CD14-positive monocyte (primary cell): ENCODE measurements at regions not wholly inside any gene's neighbourhood (a gene's known extent, or its start where the extent isn't known, plus 50 kb on each side); places are given as distances from the start of the nearest gene placed in this dataset.

ENCODE experiments used
- DNase-seq, 3 donors: peaks; one replicate each; pipeline ENCODE4 v3.0.0-alpha.2; 2011 to 2022
- H2AFZ ChIP-seq: 2 replicates; pipeline ENCODE4 v1.6.0; 2012; ENCODE audit warnings: mild to moderate bottlenecking, low read depth, low read length, inconsistent platforms; ENCODE audit not compliant: insufficient read depth, poor library complexity, severe bottlenecking
- H3K27ac ChIP-seq, 2 donors: 1 replicate in 1 of 2; 2 replicates in 1 of 2; pipeline ENCODE4 v1.5.1; 2012 to 2013; ENCODE audit warnings: low read length in 2 of 2, control low read depth in 1 of 2, inconsistent platforms in 1 of 2, low read depth in 1 of 2, mild to moderate bottlenecking in 1 of 2
- H3K27me3 ChIP-seq, 2 donors: one replicate each; pipeline versions ENCODE4 v1.6.0 to v1.6.1; 2011 to 2013; ENCODE audit warnings: low read length in 2 of 2; ENCODE audit not compliant: control insufficient read depth in 2 of 2, insufficient read depth in 2 of 2
- H3K36me3 ChIP-seq, 2 donors: replicated peaks in 1 of 2; 1 replicate in 1 of 2; 2 replicates in 1 of 2; pipeline versions ENCODE4 v1.5.1 to v1.6.1; 2012 to 2013; ENCODE audit warnings: low read length in 2 of 2, control low read depth in 1 of 2, inconsistent platforms in 1 of 2, mild to moderate bottlenecking in 1 of 2; ENCODE audit not compliant: insufficient read depth in 2 of 2, control insufficient read depth in 1 of 2
- H3K4me1 ChIP-seq, 2 donors: 1 replicate in 1 of 2; 2 replicates in 1 of 2; pipeline versions ENCODE4 v1.5.1 to v1.6.1; 2012 to 2013; ENCODE audit warnings: low read length in 2 of 2, control low read depth in 1 of 2, inconsistent platforms in 1 of 2, mild to moderate bottlenecking in 1 of 2, moderate library complexity in 1 of 2; ENCODE audit not compliant: insufficient read depth in 2 of 2, control insufficient read depth in 1 of 2
- H3K4me2 ChIP-seq: replicated peaks from 2 replicates; pipeline ENCODE3; 2012; ENCODE audit warnings: low read length, moderate library complexity, mild to moderate bottlenecking; ENCODE audit not compliant: poor library complexity, severe bottlenecking; ENCODE audit errors: extremely low read depth
- H3K4me3 ChIP-seq, 3 experiments: fragments of 200-600 bp in 1 of 3; sonication (generic) in 1 of 3; replicated peaks in 1 of 3; 1 replicate in 2 of 3; 2 replicates in 1 of 3; pipeline ENCODE4 v1.5.1; 2011 to 2013; ENCODE audit warnings: low read length in 3 of 3, mild to moderate bottlenecking in 3 of 3, control low read depth in 2 of 3, low read depth in 2 of 3, inconsistent platforms in 1 of 3, moderate library complexity in 1 of 3
- H3K79me2 ChIP-seq: 2 replicates; pipeline ENCODE4 v1.6.0; 2012; ENCODE audit warnings: mild to moderate bottlenecking, control low read depth, inconsistent platforms, low read length, moderate library complexity; ENCODE audit not compliant: insufficient read depth
- H3K9ac ChIP-seq: 2 replicates; pipeline ENCODE4 v1.6.0; 2017; ENCODE audit warnings: low read length, mild to moderate bottlenecking; ENCODE audit not compliant: insufficient read depth, poor library complexity, severe bottlenecking
- H3K9me3 ChIP-seq, 2 donors: replicated peaks in 1 of 2; 1 replicate in 1 of 2; 2 replicates in 1 of 2; pipeline versions ENCODE4 v1.5.1 to v1.6.1; 2012 to 2013; ENCODE audit warnings: low read length in 2 of 2, control low read depth in 1 of 2; ENCODE audit not compliant: control insufficient read depth in 1 of 2, insufficient read depth in 1 of 2
- H4K20me1 ChIP-seq: 2 replicates; pipeline ENCODE4 v1.6.0; 2012; ENCODE audit warnings: mild to moderate bottlenecking, low read length, control low read depth, moderate library complexity; ENCODE audit not compliant: insufficient read depth
- H3K27ac Mint-ChIP-seq, 7 donors: one replicate each; pipeline ENCODE4 v1.8.0; 2020; ENCODE audit warnings: mild to moderate bottlenecking in 7 of 7, mixed read lengths in 7 of 7, moderate library complexity in 6 of 7, inconsistent platforms in 2 of 7
- H3K27me3 Mint-ChIP-seq, 3 donors: one replicate each; pipeline ENCODE4 v1.8.0; 2021 to 2022; ENCODE audit warnings: low read depth in 3 of 3, mild to moderate bottlenecking in 3 of 3, mixed read lengths in 3 of 3, moderate library complexity in 3 of 3, inconsistent platforms in 1 of 3
- H3K36me3 Mint-ChIP-seq, 2 donors: one replicate each; pipeline ENCODE4 v1.8.0; 2020; ENCODE audit warnings: mixed read lengths in 2 of 2, inconsistent platforms in 1 of 2, mild to moderate bottlenecking in 1 of 2
- H3K4me1 Mint-ChIP-seq: one replicate; pipeline ENCODE4 v1.8.0; 2020; ENCODE audit warnings: mild to moderate bottlenecking, mixed read lengths
- H3K4me3 Mint-ChIP-seq, 2 donors: one replicate each; pipeline ENCODE4 v1.8.0; 2020; ENCODE audit warnings: mild to moderate bottlenecking in 2 of 2, mixed read lengths in 2 of 2, moderate library complexity in 1 of 2
- H3K9me3 Mint-ChIP-seq, 7 donors: one replicate each; pipeline ENCODE4 v1.8.0; 2020 to 2022; ENCODE audit warnings: mixed read lengths in 7 of 7, mild to moderate bottlenecking in 6 of 7, moderate library complexity in 6 of 7, inconsistent platforms in 2 of 7
- WGBS: methylation state at CpG from one replicate; pipeline ENCODE4 v1.1.5; 2013; ENCODE audit warnings: missing lambda C conversion rate; ENCODE audit not compliant: insufficient coverage; 5-methylcytosine and 5-hydroxymethylcytosine counted together
- intact Hi-C, 2 donors: fragments of 100-400 bp; cut with micrococcal nuclease; formaldehyde crosslinking; loops; one replicate each; pipeline versions ENCODE4 v1.15.0 to v1.15.1; 2023
- TF ChIP-seq, protein P1 (sequence below): fragments of 200-600 bp; IDR thresholded peaks from one replicate; pipeline ENCODE4 v1.8.0; 2022; ENCODE audit warnings: antibody characterized with exemption, mild to moderate bottlenecking

GRCh38 chr4:123856689-123857545 is 460.3 kb downstream of the SPRY1 start:
- peaks cover 2% of the 10 kb centered on the region for H3K4me1 Mint-ChIP-seq
- Histone ChIP-seq H3K79me2 (no peaks in the 10 kb centered on the region), H2AFZ (peak overlapping the region; percentile 70)

GRCh38 chr4:123858465-123858864 is 461.9 kb downstream of the SPRY1 start:
- Histone ChIP-seq H3K36me3 (no peaks in the 10 kb centered on the region), H3K79me2 (no peaks in the 10 kb centered on the region), H3K27me3 (no peaks in the 10 kb centered on the region), H2AFZ (no peak overlapping the region), H3K9me3 (no peaks in the 10 kb centered on the region), H3K27ac (no peak overlapping the region), H3K9ac (no peak overlapping the region), H3K4me3 (no peak overlapping the region), H3K4me1 (no peaks in the 10 kb centered on the region), H4K20me1 (no peaks in the 10 kb centered on the region), H3K4me2 (no peak overlapping the region)
- TF ChIP-seq, protein P1, sequence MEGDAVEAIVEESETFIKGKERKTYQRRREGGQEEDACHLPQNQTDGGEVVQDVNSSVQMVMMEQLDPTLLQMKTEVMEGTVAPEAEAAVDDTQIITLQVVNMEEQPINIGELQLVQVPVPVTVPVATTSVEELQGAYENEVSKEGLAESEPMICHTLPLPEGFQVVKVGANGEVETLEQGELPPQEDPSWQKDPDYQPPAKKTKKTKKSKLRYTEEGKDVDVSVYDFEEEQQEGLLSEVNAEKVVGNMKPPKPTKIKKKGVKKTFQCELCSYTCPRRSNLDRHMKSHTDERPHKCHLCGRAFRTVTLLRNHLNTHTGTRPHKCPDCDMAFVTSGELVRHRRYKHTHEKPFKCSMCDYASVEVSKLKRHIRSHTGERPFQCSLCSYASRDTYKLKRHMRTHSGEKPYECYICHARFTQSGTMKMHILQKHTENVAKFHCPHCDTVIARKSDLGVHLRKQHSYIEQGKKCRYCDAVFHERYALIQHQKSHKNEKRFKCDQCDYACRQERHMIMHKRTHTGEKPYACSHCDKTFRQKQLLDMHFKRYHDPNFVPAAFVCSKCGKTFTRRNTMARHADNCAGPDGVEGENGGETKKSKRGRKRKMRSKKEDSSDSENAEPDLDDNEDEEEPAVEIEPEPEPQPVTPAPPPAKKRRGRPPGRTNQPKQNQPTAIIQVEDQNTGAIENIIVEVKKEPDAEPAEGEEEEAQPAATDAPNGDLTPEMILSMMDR, result no peak
- peaks cover 0 to 2% (median 0%) of the 10 kb centered on the region in 7 donors for H3K9me3 Mint-ChIP-seq
- no CpG with 5 or more reads among the region's 1 CpG for WGBS
- H3K27ac Mint-ChIP-seq, result no peak overlapping the region
- intact Hi-C loops, result no loop called here
- no peaks in the 10 kb centered on the region for H3K36me3 Mint-ChIP-seq
- no peak for DNase-seq
- H3K27me3 Mint-ChIP-seq, result no peaks in the 10 kb centered on the region
- H3K4me3 Mint-ChIP-seq, result no peak overlapping the region
- peaks cover 2% of the 10 kb centered on the region for H3K4me1 Mint-ChIP-seq

More at GRCh38 chr4:123856689-123857545, 460.3 kb downstream of the SPRY1 start:
- peak overlapping the region in 1 of 2 donors; percentile 3 for H3K4me3 Mint-ChIP-seq
- H3K27ac Mint-ChIP-seq, result no peak overlapping the region
- Histone ChIP-seq H3K4me3 (no peak overlapping the region), H3K4me1 (no peaks in the 10 kb centered on the region), H4K20me1 (no peaks in the 10 kb centered on the region), H3K9ac (no peak overlapping the region), H3K27me3 (no peaks in the 10 kb centered on the region), H3K4me2 (peak overlapping the region; percentile 37), H3K36me3 (no peaks in the 10 kb centered on the region), H3K27ac (no peak overlapping the region), H3K9me3 (no peaks in the 10 kb centered on the region)
- TF ChIP-seq, protein P1, result no peak
- no peaks in the 10 kb centered on the region for H3K36me3 Mint-ChIP-seq
- no peak for DNase-seq
- peaks cover 0 to 1% (median 0%) of the 10 kb centered on the region in 7 donors for H3K9me3 Mint-ChIP-seq
- WGBS, result 4% methylated on average over 6 of the region's 9 CpGs
- intact Hi-C loops, result no loop called here
- no peaks in the 10 kb centered on the region for H3K27me3 Mint-ChIP-seq
